ENCODE measurements at regions not wholly inside any gene's neighbourhood (a gene's known extent, or its start where the extent isn't known, plus 50 kb on each side); places are given as distances from the start of the nearest gene placed in this dataset.

DNA sequence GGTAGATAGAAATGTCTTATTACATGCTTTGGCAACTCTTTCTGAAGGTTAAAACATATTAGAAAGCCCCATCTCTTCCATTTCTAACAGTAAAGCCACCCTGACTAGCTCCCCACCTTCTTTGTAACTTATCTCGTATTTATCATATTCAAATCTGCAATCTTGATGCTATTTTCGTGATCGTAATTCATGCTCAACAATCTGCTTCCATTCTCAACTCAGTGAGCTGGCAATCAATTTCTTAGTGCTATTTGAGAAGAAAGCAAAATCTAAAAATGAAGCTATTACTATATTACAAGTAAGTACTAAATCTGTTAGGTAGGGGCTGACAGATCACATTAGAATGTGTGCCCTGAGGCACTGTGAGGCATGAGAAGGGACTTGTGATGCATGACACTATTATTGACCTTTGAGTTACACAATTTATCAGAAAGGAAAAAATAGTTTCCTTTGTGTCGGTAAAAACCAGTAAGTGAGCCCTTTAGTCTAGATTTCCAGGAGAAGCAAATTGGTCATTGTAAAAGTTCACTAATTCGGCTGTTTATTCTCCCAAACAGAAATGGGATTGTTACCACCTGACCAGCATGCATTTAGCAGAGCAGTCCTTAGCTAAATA, 379.7 kb upstream of the CNTN6 start:
- TF ChIP-seq POLR2A (IDR thresholded peaks at IDR 0.05; ENCODE audit: extremely low read depth, insufficient read length) = no peak
- TF ChIP-seq, protein P1, sequence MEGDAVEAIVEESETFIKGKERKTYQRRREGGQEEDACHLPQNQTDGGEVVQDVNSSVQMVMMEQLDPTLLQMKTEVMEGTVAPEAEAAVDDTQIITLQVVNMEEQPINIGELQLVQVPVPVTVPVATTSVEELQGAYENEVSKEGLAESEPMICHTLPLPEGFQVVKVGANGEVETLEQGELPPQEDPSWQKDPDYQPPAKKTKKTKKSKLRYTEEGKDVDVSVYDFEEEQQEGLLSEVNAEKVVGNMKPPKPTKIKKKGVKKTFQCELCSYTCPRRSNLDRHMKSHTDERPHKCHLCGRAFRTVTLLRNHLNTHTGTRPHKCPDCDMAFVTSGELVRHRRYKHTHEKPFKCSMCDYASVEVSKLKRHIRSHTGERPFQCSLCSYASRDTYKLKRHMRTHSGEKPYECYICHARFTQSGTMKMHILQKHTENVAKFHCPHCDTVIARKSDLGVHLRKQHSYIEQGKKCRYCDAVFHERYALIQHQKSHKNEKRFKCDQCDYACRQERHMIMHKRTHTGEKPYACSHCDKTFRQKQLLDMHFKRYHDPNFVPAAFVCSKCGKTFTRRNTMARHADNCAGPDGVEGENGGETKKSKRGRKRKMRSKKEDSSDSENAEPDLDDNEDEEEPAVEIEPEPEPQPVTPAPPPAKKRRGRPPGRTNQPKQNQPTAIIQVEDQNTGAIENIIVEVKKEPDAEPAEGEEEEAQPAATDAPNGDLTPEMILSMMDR (IDR thresholded peaks at IDR 0.05; ENCODE audit: low read depth, low read length) = no peak
- TF ChIP-seq MYC (IDR thresholded peaks at IDR 0.05; ENCODE audit: low read depth, low read length) = no peak
- TF ChIP-seq MAX (IDR thresholded peaks at IDR 0.05; ENCODE audit: low read depth, low read length) = no peak
- no peak for DNase-seq (ENCODE audit: low read depth)
- no peak overlapping the region for H3K4me3 ChIP-seq (ENCODE audit: low read depth, low read length)

DNA sequence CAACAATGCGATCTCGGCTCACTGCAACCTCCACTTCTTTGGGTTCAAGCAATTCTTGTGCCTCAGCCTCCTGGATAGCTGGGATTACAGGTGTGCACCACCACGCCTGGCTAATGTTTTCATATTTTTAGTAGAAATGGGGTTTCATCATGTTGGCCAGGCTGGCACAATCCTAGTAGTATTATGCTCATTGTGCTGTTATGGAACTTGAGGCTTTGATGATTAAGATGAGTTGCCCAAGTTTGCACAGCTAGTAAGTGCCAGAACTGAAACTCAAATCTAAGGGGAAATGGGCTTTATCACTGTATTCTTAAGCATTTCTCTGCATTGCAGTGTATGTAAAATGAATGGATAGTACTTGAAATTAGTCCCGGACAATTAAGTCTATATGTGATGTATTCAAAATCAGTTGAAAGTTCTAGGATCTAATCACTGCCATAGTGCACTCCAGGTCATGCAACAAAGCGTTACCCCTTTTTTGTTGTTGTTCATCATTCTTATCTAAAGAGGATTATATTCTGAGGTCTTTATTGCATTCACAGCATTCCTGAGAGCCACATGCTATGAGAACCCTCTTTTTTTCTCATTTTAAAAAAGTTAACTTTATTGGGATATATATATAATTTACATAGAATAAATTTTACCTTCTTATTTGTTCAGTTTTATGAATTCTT, 378.7 kb upstream of the CNTN6 start:
- DNase-seq (ENCODE audit: low read depth) = no peak
- TF ChIP-seq, protein P1 (IDR thresholded peaks at IDR 0.05; ENCODE audit: low read depth, low read length) = no peak
- TF ChIP-seq POLR2A (IDR thresholded peaks at IDR 0.05; ENCODE audit: extremely low read depth, insufficient read length) (no peak), MAX (IDR thresholded peaks at IDR 0.05; ENCODE audit: low read depth, low read length) (no peak), MYC (IDR thresholded peaks at IDR 0.05; ENCODE audit: low read depth, low read length) (no peak)
- H3K4me3 ChIP-seq (ENCODE audit: low read depth, low read length) = no peak overlapping the region

DNA sequence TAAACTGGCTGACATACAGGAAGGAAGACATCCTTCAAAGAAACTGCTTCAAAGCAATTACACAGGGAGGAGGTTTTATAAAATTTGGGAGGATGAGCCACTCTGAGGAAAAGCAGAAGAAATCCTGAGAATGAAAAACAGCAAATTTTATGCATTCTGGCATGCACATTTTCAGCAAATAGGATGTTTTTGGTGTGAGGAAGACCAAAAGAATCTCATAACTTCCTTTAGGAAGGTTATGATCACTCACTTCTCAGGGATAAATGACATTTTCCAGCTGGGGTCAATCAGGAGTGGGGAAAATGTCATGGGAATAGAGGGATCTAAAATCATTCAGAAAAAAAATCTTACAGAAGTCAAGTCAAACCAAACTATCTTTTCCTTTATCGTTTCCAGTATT, 371.7 kb upstream of the CNTN6 start:
- TF ChIP-seq, protein P1 (IDR thresholded peaks at IDR 0.05; ENCODE audit: low read depth, low read length) = no peak
- no peak for TF ChIP-seq MYC (IDR thresholded peaks at IDR 0.05; ENCODE audit: low read depth, low read length)
- TF ChIP-seq POLR2A (IDR thresholded peaks at IDR 0.05; ENCODE audit: extremely low read depth, insufficient read length) = no peak
- no peak for TF ChIP-seq MAX (IDR thresholded peaks at IDR 0.05; ENCODE audit: low read depth, low read length)
- H3K4me3 ChIP-seq (ENCODE audit: low read depth, low read length) = no peak overlapping the region
- DNase-seq (ENCODE audit: low read depth) = no peak

DNA sequence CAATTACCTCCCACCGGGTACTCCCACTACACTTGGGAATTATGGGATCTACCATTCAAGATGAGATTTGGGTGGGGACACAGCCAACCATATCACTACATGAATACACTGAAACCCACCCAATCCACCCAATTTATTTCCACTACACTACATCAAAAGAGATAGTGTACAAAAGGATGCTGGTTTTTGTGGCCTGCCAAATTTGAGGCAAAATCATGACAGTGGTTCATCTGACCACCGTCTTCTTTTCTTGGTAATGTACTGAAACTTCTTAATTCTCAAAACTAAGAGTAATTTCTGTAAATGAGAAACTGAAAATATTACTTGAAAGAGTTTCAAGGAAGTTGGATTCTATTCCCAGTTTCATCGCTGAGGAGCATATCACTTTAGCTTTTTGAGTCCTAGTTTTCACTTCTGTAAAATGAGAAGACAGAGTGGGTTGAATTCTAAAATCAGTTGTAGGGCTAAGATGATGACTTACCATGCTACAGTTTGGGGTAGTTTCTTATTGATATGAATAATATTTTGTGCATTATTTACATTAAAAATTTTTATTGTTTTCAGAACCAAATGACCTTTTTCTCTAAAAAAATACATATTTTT, 360.4 kb upstream of the CNTN6 start:
- no peak for DNase-seq (ENCODE audit: low read depth)
- TF ChIP-seq MYC (IDR thresholded peaks at IDR 0.05; ENCODE audit: low read depth, low read length) = no peak
- no peak for TF ChIP-seq MAX (IDR thresholded peaks at IDR 0.05; ENCODE audit: low read depth, low read length)
- TF ChIP-seq, protein P1 (IDR thresholded peaks at IDR 0.05; ENCODE audit: low read depth, low read length) = no peak
- no peak for TF ChIP-seq POLR2A (IDR thresholded peaks at IDR 0.05; ENCODE audit: extremely low read depth, insufficient read length)
- H3K4me3 ChIP-seq (ENCODE audit: low read depth, low read length) = no peak overlapping the region

DNA sequence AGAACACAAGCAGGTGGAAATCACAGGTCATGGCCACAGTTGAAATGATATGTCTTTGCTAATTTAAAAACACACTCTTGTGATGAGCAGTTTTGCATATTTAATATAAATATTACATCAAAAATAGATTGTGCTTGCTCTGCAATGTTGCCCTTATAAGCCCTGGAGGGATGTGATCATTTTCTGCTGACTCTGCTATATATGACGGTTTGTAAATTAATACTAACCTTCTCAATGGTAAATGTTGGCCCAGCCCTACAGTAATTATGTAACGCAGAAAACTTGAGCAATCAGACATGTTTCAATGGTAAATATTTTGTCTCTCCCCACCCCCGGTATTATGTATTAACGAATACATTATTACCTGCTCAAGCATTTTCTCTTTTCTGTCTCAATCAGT, 359.5 kb upstream of the CNTN6 start:
- H3K4me3 ChIP-seq (ENCODE audit: low read depth, low read length) = no peak overlapping the region
- TF ChIP-seq MAX (IDR thresholded peaks at IDR 0.05; ENCODE audit: low read depth, low read length) (no peak), MYC (IDR thresholded peaks at IDR 0.05; ENCODE audit: low read depth, low read length) (no peak), POLR2A (IDR thresholded peaks at IDR 0.05; ENCODE audit: extremely low read depth, insufficient read length) (no peak)
- TF ChIP-seq, protein P1 (IDR thresholded peaks at IDR 0.05; ENCODE audit: low read depth, low read length) = no peak
- no peak for DNase-seq (ENCODE audit: low read depth)
